ENCODE measurements at regions not wholly inside any gene's neighbourhood (a gene's known extent, or its start where the extent isn't known, plus 50 kb on each side); places are given as distances from the start of the nearest gene placed in this dataset.

DNA sequence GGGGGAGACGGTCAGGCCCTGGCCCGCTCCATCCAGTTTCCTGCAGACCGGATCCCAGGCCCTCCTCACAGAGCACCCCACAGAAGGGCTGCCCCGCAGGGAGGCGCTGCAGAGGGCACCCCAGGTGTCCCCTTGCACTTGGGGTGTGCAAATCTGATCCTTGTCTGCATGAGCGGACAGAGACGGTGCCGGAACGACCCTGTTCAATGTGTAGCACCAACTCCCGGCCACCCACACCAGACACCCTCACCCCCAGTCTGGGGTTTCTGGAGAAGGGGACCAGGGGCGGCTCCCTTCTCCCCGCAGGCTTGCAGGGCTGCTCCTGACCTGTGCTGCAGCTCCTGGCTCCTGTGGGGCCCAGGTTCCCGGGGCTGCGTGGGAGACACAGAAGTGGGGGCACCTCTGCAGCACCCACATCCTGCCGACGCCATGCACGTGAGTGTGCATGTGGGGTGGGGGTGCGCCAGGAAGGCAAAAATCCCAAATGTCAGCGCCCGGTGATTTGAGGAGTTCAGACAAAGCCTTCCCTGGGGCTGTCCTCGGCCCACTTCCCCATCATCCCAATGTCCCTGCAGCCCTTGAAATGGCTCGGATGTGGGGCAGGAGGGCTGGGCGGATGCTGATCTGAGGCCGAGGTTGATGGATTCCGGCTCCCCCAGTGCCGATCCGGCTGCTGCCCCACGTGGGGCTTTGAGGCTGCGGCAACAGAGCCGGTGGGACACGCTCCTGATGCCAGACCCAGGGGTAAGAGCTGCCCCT is 85.3 kb upstream of the BHLHE23 start:
- DNase-seq (peak in 1 of 2 donors; percentile 25), ATAC-seq (no peak)
- intact Hi-C loops (cut with DNase I, micrococcal nuclease), result no loop called here

DNA sequence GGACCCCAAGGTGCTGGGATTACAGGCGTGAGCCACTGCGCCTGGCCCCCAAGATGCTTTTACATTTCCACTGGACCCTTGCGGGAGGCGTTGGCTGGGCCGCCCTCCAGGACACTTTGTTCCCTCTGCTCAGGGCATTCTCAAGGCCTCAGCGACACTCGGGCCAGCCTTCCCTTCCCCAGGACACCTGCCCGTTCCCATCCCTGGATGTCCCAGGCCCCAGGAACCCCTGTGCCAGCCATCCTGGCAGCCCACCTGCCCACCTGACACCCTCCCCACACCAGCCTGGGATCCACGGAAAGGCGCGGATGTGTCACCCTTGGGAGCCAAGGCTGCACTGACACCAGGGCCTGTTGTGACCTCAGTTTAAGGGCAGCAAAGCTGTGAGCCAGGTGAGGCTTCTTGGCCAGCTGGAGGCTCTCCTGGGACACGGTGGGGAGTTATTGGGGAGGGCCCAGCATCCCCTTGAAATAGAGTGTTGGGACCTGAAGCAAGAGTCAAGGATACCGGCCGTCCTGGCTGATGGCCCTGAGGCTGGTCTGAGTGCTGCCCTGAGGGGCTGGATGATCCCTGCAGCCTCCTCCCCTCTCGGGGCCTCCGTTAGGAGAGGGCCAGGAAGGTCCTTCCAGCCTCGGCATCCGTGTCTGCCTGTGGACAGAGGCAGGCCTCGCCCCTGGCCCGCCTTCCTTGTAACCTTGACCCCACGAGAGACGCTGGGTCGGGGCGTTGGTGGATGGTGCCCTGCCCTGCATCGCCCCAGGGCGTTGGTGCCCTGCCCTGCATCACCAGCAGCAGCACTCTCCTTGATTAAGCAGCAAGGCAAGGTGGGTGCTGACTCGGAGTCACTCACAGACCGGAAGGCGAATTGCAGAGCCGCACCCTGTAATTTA is 84.2 kb upstream of the BHLHE23 start:
- intact Hi-C loops (cut with DNase I, micrococcal nuclease), result no loop called here
- peak; percentile 31 to 46 for DNase-seq
- ATAC-seq, result peak; percentile 80

DNA sequence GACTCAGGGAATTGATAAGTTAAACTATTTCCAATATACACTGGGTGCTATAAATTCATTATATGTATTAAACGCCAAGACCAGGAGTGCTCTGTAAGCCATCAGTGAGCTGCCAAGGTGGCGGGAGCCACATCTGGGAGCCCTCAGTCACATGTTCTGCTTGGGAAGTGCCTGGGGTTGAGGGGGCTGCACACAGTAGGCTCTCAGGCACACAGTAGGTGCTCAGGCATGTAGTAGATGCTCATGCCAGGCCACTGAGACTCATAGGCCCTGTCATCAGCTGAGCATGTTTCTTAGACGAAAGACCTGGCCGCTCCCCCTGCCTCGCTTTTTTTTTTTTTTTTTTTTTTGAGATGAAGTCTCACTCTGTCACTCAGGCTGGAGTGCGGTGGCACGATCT is 83.3 kb upstream of the BHLHE23 start:
- intact Hi-C loops (cut with DNase I, micrococcal nuclease), result no loop called here
- peak in 1 of 2 donors; percentile 8 for DNase-seq
- ATAC-seq, result no peak

DNA sequence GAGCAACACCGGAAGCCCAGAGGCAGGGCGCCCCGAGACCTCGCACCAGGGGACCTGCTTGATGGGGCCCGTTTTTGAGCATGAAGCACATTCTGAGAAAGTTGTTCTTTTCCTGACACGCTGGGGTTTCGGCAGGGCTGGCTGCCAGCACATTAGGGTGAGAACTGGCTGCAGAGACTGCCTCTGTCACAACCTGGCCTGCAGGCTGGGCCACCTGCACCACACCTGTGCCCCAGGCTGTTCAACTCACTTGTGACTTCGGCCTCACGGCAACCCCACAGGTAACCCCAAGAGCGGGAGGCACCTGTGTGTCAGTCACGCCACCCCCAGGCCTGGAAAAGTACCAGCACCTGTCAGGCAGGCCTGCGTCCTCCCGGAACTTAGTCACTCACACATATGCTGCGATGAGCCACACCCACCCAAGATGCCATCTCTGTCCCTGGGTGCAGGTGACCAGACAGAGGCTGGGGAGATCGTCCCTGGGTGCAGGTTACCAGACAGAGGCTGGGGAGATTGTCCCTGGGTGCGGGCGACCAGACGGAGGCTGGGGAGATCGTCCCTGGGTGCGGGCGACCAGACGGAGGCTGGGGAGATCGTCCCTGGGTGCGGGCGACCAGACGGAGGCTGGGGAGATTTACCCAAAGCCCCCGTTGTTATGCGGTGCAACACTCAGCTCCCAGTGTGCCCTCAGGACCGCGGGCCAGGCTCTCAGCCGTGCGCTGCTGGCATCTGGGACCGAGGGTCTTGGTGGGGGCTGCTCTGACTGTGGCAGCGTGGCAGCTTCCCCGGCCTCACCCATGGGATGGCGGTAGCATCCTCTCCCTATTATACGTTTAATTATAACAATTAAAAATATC is 82.5 kb upstream of the BHLHE23 start:
- DNase-seq, result peak; percentile 20 to 61
- intact Hi-C loops (cut with DNase I, micrococcal nuclease), result no loop called here
- peak; percentile 48 for ATAC-seq

DNA sequence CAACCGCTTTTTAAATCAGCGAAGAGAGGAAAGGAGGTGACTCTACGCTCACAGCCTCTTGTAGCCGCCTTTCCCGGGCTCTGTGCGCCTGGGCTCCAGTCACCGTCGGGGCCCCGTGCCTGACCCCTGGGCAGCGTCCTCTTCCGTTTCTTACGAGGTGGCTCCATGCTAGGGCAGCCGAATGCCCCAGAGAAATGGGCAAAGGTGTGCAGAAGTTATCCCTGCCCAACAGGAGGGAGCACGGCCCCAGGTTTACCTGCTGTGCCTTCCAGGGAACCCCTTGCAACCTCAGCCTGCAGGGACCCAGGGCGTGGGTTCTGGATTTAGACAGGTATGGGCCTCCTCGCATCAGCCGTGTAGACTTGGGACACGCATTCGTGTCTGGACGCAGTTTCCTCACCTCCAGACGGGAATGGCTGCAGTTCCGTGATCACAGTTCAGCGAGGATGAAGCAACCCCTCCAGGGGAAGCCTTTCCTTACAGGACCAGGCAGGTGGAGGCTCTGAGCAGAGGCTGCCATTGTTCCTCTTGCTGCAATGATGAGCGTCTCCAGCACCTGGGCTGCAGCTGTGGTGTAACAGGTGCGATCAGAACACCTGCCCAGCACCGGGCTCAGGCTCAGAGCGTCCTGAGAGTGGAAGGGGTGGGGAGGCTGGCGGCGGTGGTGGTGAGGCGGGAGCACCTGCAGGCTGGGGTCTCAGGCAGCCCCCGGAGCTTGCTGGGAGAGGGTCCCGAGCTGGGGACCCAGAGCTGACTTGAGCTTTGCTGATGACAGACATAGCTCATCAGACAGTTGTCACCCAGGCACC is 81.3 kb upstream of the BHLHE23 start:
- intact Hi-C loops (cut with DNase I, micrococcal nuclease), result no loop called here
- ATAC-seq (no peak), DNase-seq (peak in 1 of 2 donors; percentile 21)

DNA sequence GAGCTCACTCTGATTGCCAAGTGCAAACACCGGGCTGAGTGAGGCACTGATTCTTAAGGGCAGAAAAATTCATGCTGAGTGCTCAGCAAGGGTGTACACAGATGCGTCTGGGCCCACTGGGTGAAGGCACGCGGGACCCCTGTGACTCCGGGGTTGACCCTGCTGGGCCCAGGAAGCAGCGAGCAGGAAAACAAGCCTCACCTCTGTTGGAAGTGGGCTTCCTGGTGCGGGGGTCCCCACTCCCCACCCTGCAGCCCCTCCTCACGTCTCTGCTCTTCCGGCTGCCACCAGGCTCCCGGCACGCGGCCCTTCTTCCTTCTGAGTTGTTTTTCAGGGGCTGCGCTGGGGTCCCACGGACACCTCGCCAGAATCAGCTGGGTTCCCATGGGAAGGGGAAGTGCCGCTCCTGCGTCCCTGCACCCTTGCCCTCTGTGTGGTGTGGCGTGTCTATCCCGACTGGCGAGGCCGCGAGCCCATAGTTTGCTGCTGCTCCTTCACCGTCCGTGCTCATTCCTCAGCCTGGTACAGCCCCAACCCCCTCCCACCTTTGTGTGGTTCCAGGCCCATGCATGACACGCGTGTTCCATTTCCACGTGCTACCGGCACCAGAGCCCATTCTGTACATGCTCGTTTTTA is 80.6 kb upstream of the BHLHE23 start:
- no peak for ATAC-seq
- DNase-seq, result peak in 1 of 2 donors; percentile 18
- intact Hi-C loops (cut with DNase I, micrococcal nuclease), result no loop called here

DNA sequence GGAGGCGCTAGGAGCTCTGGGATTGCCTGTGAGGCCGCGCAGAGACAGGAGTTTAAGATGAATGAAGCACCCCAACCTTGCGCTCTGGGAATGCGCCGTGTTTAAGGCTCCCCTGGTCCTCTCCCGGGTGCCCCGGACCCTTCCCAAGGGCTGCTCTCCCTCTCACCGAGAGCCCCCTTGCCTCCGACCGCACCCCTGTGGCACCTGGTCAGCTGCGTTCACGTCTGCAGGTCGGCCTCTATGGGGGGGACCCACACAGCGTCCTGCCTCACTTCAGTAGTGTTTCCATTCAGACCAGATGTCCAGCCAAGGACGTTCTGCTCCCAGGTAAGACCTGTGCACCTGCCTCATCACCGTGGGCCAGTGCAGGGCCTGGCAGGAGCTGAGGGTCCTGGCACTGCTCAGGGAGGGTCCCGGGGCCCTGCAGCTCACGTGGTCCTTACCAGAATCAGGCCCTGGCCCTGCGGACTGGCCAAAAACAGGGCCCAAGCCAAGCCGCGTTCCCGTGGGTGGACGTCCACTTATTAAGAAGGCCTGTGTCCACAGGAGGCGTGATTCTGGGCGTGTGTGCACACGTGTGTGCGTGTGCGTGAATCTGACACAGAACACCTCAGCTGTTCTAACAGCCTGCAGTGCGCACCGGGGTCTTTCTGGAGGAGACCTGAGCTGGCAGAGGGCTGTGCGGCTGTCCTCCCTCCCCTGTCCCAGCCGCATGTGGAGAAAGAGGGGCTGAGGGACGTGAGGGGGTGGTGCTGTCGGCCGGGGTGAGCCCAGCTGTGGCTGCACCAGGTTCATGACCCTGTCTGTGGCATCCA is 79.9 kb upstream of the BHLHE23 start:
- ATAC-seq (no peak), DNase-seq (peak in 1 of 2 donors; percentile 22)

DNA sequence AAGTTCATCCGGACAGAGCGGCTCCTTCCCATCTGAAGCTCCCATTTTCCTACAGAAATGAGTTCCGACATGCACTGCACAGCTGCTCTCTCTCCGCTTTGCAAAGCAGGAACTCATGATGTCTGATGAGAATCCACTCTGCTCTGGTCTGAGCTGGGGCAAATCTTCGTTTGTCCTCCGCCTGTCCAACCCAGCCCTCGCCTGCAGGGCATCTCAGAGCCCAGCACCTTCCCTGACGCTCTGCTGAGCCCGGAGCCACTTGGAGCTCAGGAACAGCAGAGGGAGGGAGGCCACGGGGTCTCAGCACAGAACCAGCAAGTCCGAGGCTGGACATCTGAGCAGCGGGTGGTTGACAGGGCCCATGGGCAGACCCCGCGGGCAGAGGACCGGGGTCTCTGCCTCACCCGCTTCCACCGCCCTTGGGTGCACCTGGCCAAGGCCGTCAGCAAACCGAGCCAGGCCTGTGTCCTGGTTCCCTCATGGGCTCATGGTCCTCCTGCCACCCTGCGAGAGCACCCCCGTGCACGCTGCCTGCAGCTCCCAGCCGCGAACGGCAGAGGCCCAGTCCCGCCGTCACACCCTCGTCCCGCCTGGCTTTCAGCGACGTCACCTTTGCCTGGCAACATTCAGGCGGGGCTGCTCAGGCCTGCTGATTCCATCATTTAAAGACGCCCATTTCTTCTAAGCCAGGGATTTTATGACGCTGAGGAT is 78.5 kb upstream of the BHLHE23 start:
- DNase-seq (peak in 1 of 2 donors; percentile 36), ATAC-seq (peak; percentile 51)
- intact Hi-C loops (cut with DNase I, micrococcal nuclease), result no loop called here

More for the DNA sequence above, 79.9 kb upstream of the BHLHE23 start:
- intact Hi-C loops (cut with DNase I, micrococcal nuclease), result no loop called here

DNA sequence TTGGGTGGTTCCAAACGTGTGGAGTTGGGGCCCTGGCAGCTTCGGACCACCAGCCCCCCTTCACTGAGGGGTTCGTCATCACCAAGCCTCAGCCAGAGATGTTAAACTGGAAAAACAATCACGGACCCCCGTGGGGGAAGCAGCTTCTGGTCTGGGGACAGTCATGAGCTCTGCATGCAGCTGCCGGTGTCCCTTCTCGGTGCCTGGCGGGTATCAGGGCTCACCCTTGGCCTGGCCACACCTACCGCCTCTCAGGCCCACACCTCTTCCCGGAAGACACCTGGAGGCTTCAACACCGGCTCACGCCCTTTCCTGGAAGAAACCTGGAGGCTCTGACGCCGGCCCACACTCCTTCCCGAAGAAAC is 77.8 kb upstream of the BHLHE23 start:
- ATAC-seq, result peak; percentile 37
- DNase-seq, result peak in 1 of 2 donors; percentile 69
- intact Hi-C loops (cut with DNase I, micrococcal nuclease), result no loop called here

DNA sequence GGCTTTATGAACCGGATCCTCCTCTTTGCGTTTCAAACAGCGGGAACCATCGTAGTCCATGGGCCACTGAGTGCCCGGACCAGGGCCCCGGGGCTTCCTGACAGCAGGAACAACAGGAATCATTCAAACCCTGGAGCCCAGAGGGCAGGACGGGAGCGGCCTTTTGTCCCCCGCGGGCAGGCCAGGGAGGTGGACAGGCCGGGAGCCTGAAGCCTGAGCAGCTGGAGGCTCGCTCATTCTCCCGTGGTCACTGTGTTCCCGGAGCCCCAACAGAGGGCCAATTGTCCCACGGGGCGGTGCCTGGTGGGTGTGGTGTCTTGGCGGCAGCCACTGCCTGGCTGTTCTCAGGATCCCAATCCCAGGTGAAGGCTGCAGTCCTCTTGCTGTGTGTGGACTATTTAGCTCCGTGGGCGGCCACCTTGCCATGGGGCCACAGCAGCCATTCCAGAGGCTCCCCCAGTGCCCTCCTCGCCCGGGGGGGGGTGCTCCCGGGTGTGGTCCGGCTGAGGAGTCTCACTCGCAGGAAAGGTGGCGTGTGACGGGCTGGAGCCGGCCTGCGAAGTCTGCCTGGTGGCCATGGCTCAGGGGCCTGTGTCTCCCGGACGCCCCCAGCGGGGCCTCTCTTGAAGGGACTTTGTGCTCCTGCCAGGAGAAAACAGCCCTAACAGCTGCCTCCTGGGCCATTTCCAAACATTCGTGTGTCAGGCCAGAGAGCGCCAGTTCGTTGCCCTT is 77.2 kb upstream of the BHLHE23 start:
- peak in 1 of 2 donors; percentile 37 for DNase-seq
- intact Hi-C loops (cut with DNase I, micrococcal nuclease), result no loop called here
- peak; percentile 39 for ATAC-seq

DNA sequence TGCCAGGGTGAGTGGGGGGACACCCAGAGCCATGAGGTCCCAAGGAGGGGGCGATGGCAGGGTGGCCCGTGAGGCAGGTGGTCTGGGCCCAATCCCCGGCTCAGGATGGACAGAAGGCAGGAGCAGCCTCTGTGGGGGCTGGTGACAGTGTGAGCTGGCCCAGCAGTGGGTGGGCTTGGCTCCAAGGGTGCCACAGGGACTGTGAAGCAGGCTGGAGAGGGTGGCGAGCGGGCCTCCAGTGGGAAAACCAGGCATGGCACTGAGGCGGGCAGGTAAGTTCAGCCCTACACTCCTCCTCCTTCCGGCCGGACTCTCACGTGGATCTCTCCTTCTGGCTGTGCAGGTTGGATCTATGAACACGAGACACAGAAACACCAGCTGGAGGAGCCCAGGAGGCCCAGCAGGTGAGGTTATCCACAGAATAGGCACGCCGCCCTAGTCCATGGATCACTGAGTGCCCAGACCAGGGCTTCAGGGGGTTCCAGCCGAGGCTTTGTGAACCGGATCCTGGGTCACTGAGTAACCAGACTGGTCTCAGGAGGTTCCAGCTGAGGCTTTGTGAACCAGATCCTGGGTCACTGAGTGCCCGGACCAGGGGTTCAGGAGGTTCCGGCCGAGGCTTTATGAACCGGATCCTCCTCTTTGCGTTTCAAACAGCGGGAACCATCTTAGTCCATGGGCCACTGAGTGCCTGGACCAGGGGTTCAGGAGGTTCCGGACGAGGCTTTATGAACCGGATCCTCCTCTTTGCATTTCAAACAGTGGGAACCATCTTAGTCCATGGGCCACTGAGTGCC is 76.4 kb upstream of the BHLHE23 start:
- DNase-seq (peak in 1 of 2 donors; percentile 18), ATAC-seq (no peak)
- intact Hi-C loops (cut with DNase I, micrococcal nuclease), result no loop called here

DNA sequence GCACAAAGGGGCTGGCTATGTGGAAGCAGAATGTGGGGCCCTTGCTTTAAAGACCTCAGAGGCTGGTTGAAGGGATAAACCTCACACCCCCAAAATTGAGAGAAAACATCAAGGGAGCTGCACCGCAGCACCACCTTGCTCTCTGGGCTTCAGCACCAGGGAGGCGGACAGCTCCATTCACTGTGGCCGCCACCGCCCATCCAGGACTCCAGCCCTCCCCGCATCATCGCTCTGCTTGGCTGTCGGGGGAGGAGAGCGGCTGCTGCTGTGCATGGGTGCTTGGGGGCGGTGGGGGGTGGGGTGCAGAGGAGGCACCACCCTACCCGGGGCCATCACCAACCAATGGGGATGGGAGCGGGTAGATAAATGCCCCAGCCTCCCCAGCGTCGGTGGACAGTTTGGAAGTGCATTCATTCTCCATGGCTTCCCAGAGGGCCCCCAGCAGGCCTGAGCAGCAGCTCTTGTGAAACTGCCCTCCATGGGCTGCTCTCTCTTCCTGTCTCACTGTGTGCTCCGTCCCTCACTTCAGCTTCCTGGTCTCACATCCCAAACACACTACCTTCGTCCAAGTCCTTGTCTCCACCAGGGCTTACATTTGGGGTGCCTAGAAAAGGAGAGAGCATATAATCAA is 75.7 kb upstream of the BHLHE23 start:
- peak; percentile 21 to 58 for DNase-seq
- intact Hi-C loops (cut with DNase I, micrococcal nuclease), result no loop called here
- peak; percentile 65 for ATAC-seq

DNA sequence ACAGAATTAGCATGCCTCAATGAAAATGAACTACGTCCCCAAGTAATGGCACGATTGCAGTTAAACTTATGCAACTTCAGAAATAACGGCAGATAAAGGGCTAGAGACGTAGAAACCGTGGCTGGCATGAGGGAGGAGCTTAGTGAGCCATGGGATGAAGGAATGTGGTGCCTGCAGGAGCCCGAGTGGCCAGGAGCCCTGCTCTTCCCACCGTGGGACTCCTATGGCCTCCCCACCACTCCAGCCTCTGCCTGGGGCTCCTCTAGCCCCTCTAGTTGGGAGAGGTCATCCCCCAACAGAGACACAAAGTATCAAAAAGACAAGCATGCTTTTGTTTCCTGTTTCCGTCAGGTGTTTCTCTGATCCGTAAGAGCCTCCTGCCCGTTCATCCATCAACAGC is 75.1 kb upstream of the BHLHE23 start:
- ATAC-seq, result no peak

DNA sequence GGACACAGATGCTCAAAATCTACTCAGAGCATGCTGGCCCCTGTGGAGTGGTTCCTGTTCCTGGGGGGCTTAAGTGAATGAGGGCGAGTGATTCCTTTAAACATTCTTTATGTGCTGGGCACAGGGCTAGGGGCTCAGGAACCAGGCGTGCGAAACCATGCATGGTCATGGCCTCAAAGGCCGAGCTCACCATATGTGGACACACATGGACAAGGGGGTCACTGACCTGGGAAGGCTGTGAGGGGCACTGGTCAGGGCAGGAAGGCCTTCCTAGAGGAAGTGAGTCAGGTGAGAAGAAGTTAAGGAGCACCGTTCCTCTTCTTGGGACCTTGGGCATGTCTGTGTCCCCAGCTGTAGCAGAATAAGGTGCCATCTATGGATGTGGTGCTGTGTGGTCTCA is 74.6 kb upstream of the BHLHE23 start:
- intact Hi-C loops (cut with DNase I, micrococcal nuclease), result no loop called here
- DNase-seq (peak in 1 of 2 donors; percentile 12), ATAC-seq (no peak)

More for the DNA sequence above, 75.1 kb upstream of the BHLHE23 start:
- DNase-seq, result no peak
- intact Hi-C loops (cut with DNase I, micrococcal nuclease), result no loop called here

DNA sequence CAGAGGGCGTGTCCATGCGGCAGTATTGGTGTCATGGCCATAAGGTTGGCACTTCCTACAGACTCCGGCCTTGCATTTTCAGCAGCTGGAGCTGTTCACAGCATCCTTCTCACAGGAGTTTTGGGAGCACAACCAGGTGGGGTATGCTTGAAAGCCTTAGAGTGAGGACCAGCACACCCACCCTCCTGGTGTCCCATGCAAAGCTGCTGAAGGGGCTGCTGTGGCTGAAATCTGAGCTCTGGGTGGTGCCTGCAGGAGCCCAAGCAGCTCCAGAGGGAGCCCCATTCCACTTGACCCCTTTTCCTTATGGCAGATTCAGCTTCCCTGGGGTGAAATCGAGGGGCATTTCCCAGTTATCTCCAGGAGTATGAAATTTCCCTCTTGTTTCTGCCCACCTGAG is 74.0 kb upstream of the BHLHE23 start:
- intact Hi-C loops (cut with DNase I, micrococcal nuclease), result no loop called here
- no peak for ATAC-seq
- peak in 1 of 2 donors; percentile 7 for DNase-seq
